ENCODE measurements at regions not wholly inside any gene's neighbourhood (a gene's known extent, or its start where the extent isn't known, plus 50 kb on each side); places are given as distances from the start of the nearest gene placed in this dataset.

- Histone ChIP-seq H3K9me3 (no peaks in the 10 kb centered on the region), H3K4me1 (no peaks in the 10 kb centered on the region), H3K27me3 (no peaks in the 10 kb centered on the region), H3K4me3 (replicated peaks in 1 of 3) (no peak overlapping the region), H3K27ac (no peak overlapping the region), H3K36me3 (no peaks in the 10 kb centered on the region)
- TF ChIP-seq POLR2A (IDR thresholded peaks at IDR 0.05): no peak
- no peak for TF ChIP-seq CTCF (IDR thresholded peaks at IDR 0.05)
- intact Hi-C loops (cut with DNase I): no loop called here
- 89 to 90% methylated on average over 2 of the region's 2 CpGs for WGBS, 2 donors
- no peak for DNase-seq
These were observed 81.0 kb downstream of the SEMA4F start for GRCh38 chr2:74735009-74735408.

- intact Hi-C loops (cut with DNase I): no loop called here
- Histone ChIP-seq H3K4me1 (no peaks in the 10 kb centered on the region), H3K27me3 (no peaks in the 10 kb centered on the region), H3K27ac (no peak overlapping the region), H3K36me3 (no peaks in the 10 kb centered on the region), H3K4me3 (replicated peaks in 1 of 3) (no peak overlapping the region), H3K9me3 (no peaks in the 10 kb centered on the region)
- TF ChIP-seq CTCF (IDR thresholded peaks at IDR 0.05) (no peak), POLR2A (IDR thresholded peaks at IDR 0.05) (no peak)
- DNase-seq: no peak
- 51% methylated on average over 3 of the region's 3 CpGs for WGBS, 2 donors
These were observed 81.5 kb downstream of the SEMA4F start for GRCh38 chr2:74735564-74735963.

- intact Hi-C loops (cut with DNase I): no loop called here
- no peaks in the 10 kb centered on the region for H3K4me1 ChIP-seq
- no peaks in the 10 kb centered on the region for H3K9me3 ChIP-seq
- H3K27me3 ChIP-seq: no peaks in the 10 kb centered on the region
- H3K4me3 ChIP-seq (replicated peaks in 1 of 3): no peak overlapping the region
- no peaks in the 10 kb centered on the region for H3K36me3 ChIP-seq
- no peak overlapping the region for H3K27ac ChIP-seq
- 81 to 85% methylated on average over 2 of the region's 2 CpGs for WGBS, 2 donors
- no peak for DNase-seq
- no peak for TF ChIP-seq CTCF (IDR thresholded peaks at IDR 0.05)
- TF ChIP-seq POLR2A (IDR thresholded peaks at IDR 0.05): no peak
These were observed 82.5 kb downstream of the SEMA4F start for GRCh38 chr2:74736589-74736988.

GRCh38 chr2:74738586-74738985 lies 84.5 kb downstream of the SEMA4F start:
- 59% methylated on average over 6 of the region's 6 CpGs for WGBS, 2 donors
- TF ChIP-seq CTCF (IDR thresholded peaks at IDR 0.05) (no peak), POLR2A (IDR thresholded peaks at IDR 0.05) (no peak)
- Histone ChIP-seq H3K36me3 (no peaks in the 10 kb centered on the region), H3K27me3 (no peaks in the 10 kb centered on the region), H3K27ac (no peak overlapping the region), H3K9me3 (no peaks in the 10 kb centered on the region), H3K4me1 (no peaks in the 10 kb centered on the region), H3K4me3 (replicated peaks in 1 of 3) (no peak overlapping the region)
- no peak for DNase-seq
- intact Hi-C loops (cut with DNase I): no loop called here

GRCh38 chr2:74739129-74739528 lies 85.1 kb downstream of the SEMA4F start:
- TF ChIP-seq CTCF (IDR thresholded peaks at IDR 0.05) (no peak), POLR2A (IDR thresholded peaks at IDR 0.05) (no peak)
- Histone ChIP-seq H3K4me1 (no peaks in the 10 kb centered on the region), H3K36me3 (no peaks in the 10 kb centered on the region), H3K27ac (no peak overlapping the region), H3K9me3 (no peaks in the 10 kb centered on the region), H3K27me3 (no peaks in the 10 kb centered on the region), H3K4me3 (replicated peaks in 1 of 3) (no peak overlapping the region)
- intact Hi-C loops (cut with DNase I): no loop called here
- DNase-seq: no peak
